Subcutaneous abdominal adipose tissue (tissue), 5 donors: ENCODE measurements at regions not wholly inside any gene's neighbourhood (a gene's known extent, or its start where the extent isn't known, plus 50 kb on each side); places are given as distances from the start of the nearest gene placed in this dataset.
"Not testable (repeated sequence)": the region's sequence is repeated elsewhere in the genome, so short reads cannot be mapped to it uniquely, and the experiment has no call there.

Source experiments
- H3K27ac ChIP-seq: one replicate; pipeline ENCODE4 v1.7.0; 2013; ENCODE audit warnings: low read depth, mild to moderate bottlenecking, inconsistent platforms, low read length, moderate library complexity
- H3K27me3 ChIP-seq, 5 donors: one replicate each; pipeline ENCODE4 v1.7.0; 2013; ENCODE audit warnings: low read length in 5 of 5, inconsistent platforms in 1 of 5; ENCODE audit not compliant: control insufficient read depth in 5 of 5, insufficient read depth in 4 of 5
- H3K36me3 ChIP-seq, 5 donors: one replicate each; pipeline ENCODE4 v1.7.0; 2013; ENCODE audit warnings: low read length in 5 of 5; ENCODE audit not compliant: control insufficient read depth in 5 of 5, insufficient read depth in 5 of 5
- H3K4me1 ChIP-seq, 5 donors: one replicate each; pipeline ENCODE4 v1.7.0; 2013; ENCODE audit warnings: low read length in 5 of 5, mild to moderate bottlenecking in 3 of 5, moderate library complexity in 1 of 5; ENCODE audit not compliant: control insufficient read depth in 5 of 5, insufficient read depth in 5 of 5
- H3K4me3 ChIP-seq, 5 donors: one replicate each; pipeline ENCODE4 v1.7.0; 2013; ENCODE audit warnings: low read length in 5 of 5, low read depth in 1 of 5
- H3K9ac ChIP-seq, 5 donors: one replicate each; pipeline ENCODE4 v1.7.0; 2013; ENCODE audit warnings: low read length in 5 of 5, mild to moderate bottlenecking in 4 of 5, moderate library complexity in 3 of 5
- H3K9me3 ChIP-seq, 5 donors: one replicate each; pipeline ENCODE4 v1.7.0; 2013; ENCODE audit warnings: low read length in 5 of 5; ENCODE audit not compliant: control insufficient read depth in 5 of 5
- donor health status: healthy.
- donor health status: healthy.
- donor health status: healthy.
- donor health status: healthy.
- donor health status: healthy.

DNA sequence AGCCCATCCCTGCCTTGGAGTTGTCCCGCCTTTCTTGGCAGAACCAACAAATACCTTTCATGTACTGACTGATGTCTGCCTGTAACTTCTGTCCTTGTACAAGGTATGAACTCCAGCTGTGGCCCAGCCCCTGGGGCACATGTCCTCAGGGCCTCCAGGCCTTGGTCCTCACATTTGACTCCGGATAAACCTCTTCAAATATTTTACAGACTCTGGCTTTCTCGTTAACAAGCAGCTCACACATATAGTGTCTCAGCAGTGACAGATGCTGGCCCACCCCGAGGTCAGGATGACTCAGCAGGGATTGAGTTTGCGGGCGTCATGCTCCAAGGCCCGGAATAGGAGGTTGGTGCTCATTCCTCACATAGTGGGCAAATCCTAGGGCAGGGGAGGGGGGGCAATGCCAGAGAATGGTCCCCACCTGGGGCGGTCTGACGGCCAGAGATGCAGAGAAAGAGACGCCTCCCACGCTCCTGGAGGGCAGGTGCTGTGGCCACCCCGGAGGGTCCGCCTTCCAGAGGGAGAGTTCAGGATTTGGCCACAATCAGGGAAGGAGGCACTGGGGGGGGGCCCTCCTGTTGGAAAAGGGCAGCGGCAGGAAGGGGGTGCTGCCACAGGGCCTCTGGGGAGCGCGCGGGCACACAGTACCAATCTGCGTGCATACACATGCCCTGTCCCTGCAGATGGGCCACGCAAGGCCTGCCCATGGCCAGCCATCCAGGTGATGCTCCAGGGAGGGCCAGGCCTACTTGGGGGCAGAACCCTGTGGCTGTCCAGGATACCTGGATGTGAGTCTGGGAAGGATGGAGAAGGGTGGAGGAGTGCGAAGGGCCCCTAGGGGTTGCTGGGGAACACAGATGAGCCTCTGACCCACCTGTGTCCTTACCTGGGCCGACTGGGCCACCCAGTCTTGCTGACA, 58.2 kb upstream of the SPN start:
- H3K27me3 ChIP-seq, H3K9ac ChIP-seq, H3K4me3 ChIP-seq, H3K36me3 ChIP-seq, H3K27ac ChIP-seq, H3K9me3 ChIP-seq, H3K4me1 ChIP-seq: not testable (repeated sequence)

DNA sequence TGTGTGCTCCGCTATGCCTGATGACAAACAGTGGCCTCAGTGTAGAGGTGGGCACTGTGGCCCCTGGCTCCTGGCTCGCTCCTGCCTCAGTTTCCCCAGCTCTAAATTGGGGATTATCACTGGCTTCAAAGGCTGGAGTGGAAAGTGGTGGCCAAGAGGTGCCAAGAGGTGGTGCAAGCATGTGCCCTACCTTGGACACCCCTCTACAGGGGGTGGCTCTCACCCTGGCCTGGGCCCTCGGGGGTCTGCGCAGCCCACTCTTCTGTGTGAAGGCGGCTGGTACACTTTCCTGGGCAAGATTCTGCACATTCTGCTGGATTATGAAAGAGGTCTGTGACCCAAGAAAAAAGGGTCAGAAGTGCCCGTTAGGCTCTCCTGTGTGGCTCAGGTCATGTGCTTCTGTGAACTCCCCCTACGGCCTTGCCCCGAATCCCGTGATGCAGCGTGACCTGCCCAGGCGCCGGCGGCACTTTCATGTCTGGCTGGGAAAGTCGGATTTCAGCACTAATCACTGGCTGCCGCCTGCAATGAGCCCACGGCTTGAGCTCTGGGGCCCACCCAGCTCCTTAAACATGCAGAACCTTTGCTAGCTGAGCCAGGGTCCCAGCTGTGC, 57.3 kb upstream of the SPN start:
- H3K9ac ChIP-seq, H3K27ac ChIP-seq, H3K4me3 ChIP-seq, H3K9me3 ChIP-seq, H3K4me1 ChIP-seq, H3K36me3 ChIP-seq, H3K27me3 ChIP-seq: not testable (repeated sequence)

DNA sequence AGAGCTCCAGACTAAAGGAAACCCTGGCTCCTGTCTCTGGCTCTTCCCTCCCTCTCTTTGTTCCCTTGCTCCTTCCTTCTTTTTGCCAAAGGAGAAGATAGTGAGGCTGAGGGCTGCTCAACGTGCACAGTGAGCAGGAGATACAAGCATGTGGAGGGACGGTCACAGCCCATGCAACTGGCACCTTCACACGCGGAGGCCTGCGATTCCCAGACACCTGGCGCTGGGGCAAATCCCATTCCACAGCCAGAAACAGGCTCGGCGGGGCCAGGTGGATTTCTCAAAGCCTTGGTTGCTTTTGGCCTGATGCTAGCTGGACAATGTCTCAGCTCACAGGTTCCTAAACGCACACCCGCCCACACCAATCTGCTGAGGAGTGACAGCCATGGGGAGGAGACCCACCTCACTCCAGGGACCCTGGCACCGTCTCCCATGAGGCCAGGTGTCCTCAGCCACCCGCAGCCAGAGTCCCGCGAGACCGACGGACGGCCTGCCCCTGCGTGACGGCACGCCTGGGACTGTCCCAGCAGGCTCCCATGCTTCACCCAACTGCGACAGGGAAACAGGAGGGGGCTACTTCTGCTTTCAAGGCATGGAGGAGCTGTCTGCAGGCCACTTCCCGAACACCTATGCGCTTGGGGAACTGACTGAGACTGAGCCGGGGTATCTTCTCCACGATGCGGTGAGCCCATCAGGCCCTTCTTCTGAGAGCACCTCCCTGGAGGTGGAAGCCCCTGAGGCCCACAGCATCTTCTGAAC, 56.2 kb upstream of the SPN start:
- not testable (repeated sequence) for H3K9ac ChIP-seq, H3K27ac ChIP-seq, H3K4me3 ChIP-seq, H3K36me3 ChIP-seq, H3K4me1 ChIP-seq, H3K9me3 ChIP-seq, H3K27me3 ChIP-seq

DNA sequence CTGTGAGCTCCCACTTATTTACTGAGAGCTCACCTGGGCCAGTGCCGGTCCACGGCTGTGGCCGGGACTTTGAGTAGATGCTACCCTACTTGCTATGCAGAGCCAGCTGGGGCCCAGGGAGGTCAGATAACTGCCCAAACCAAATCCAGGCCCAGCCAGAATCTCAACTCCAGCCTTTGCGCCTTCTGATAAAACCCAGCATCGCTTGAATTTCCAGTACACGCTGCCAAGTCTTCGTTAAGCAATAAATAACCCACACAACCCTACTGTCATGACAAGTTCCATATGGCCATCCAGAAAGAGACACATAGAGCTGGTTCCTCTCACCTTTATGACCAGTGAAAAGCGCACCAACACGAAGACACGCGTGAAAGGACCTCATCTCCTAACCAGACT, 55.6 kb upstream of the SPN start:
- H3K27me3 ChIP-seq, H3K9me3 ChIP-seq, H3K9ac ChIP-seq, H3K4me1 ChIP-seq, H3K27ac ChIP-seq, H3K36me3 ChIP-seq, H3K4me3 ChIP-seq: not testable (repeated sequence)

DNA sequence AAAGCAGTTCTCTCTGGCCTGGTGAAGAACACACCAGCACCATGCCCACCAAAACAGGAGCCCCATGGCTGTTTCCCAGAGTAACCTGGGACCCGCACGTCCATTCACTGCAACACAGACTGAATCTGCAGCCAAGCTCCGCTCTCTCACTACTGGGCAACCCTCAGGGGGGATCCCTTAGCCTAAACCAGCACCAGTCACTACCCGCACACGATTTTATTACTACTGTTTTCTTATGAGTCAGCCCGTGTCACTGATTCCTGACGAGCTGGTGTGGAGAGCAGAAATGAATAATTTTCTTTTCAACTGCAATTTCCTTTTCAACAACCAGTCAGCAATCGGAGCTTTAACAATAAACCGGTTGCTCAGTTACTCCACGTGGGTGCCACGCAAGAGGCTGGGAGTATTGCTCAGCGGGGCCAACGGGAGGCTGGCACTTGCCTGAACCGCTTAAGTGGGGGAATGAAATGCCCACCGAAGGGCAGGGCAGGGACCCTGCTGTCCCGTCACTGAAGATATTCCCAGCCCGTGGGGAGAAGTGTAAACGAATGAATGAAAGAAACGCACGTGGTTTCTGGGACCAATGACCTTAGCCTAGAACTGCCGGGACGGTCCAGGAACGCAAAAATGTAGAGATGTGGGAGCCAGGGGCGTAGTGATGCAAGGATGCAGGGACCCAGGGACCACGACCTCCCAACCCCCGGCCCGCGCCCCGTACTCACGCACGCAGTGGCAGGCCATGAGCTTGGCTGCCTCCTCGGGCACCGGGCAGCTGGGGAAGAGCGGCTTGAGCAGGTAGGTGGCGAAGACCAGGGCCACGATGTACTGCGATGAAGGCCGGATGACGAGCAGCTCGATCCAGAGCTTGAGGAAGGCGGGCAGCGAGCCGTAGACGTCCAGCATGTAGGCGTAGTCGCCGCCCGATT, 50.4 kb upstream of the SPN start:
- H3K9me3 ChIP-seq, H3K36me3 ChIP-seq, H3K27me3 ChIP-seq, H3K9ac ChIP-seq, H3K27ac ChIP-seq: not testable (repeated sequence)
- peak overlapping the region in 4 of 5 donors; percentile 60 to 72 (median 63) for H3K4me3 ChIP-seq
- peaks cover 0 to 10% (median 7%) of the 10 kb centered on the region in 5 donors for H3K4me1 ChIP-seq
